ENCODE measurements at regions not wholly inside any gene's neighbourhood (a gene's known extent, or its start where the extent isn't known, plus 50 kb on each side); places are given as distances from the start of the nearest gene placed in this dataset.

GRCh38 chr2:15038366-15039364 is 406.1 kb downstream of the LRATD1 start:
- H3K27me3 Mint-ChIP-seq (ENCODE audit: low read depth): peaks cover 41% of the 10 kb centered on the region
- ATAC-seq (replicated peaks in 1 of 2) (peak; percentile 66 to 74), DNase-seq (peak in 1 of 2 donors; percentile 34)
- H3K4me1 Mint-ChIP-seq (ENCODE audit: low read depth): peaks cover 22% of the 10 kb centered on the region
- no peak overlapping the region for H3K27ac Mint-ChIP-seq
- H3K36me3 Mint-ChIP-seq (ENCODE audit: insufficient read depth in 2 of 2): no peaks in the 10 kb centered on the region
- H3K9me3 Mint-ChIP-seq: peaks cover 3 to 7% of the 10 kb centered on the region in 2 donors
- H3K4me3 Mint-ChIP-seq: no peak overlapping the region

DNA sequence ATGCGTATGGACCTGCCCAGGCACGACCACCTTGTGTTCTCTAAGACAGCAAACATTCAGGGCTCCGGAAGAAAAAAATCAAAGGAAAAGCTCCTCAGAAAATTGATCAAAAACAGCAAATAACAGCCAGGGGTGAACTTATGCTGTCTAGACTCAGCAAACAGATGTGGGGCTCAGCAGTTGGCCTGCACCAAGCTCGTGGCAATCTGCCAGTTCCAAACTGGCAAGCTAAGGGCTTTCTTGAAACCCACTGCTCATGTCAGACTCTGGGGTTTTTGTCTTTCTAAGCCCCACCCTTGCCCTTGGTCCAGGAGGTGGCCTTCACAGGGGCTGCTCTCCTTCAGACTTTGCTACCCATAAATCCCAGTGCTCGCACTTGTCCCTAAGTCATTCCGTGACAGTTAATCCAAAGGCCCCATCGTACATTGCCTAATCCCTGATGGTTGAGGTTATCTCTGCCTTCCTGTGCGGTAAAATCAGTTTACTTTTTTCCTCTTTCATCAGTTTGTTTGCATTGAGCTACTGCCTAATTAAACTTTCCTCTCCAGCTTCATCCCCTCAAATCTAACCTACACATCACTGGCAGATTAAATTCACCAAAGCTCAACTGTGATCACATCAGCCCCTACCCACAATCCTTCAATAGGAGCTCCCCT is 408.0 kb downstream of the LRATD1 start:
- Mint-ChIP-seq H3K9me3 (peaks cover under 1 to 4% of the 10 kb centered on the region in 2 donors), H3K4me3 (no peak overlapping the region), H3K36me3 (ENCODE audit: insufficient read depth in 2 of 2) (no peaks in the 10 kb centered on the region), H3K27me3 (ENCODE audit: low read depth) (peaks cover 38% of the 10 kb centered on the region), H3K27ac (no peak overlapping the region), H3K4me1 (ENCODE audit: low read depth) (peaks cover 22% of the 10 kb centered on the region)
- no peak for DNase-seq
- no peak for ATAC-seq (replicated peaks in 1 of 2)

DNA sequence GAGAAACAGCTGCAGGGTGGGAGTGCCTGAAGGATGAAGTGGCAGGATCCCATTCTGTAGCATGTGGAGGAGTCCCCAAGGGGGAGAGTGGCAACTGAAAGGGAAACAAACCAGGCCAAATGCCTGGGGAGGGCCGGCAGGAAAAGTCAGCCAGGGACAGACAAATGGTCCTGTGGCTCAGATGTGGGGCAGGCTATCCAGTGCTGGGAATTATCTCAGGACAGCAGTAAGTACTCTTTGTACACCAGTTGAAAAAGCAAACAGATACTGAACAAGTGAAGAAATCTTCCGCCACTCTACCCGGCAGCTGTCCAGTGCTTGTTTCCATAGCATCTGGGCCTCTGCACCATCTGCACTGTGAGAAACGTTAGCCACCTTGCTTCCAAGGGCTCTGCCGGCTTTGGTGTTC is 408.9 kb downstream of the LRATD1 start:
- ATAC-seq (replicated peaks in 1 of 2): no peak

GRCh38 chr2:15042801-15043217 is 410.3 kb downstream of the LRATD1 start:
- ATAC-seq (replicated peaks in 1 of 2) (no peak), DNase-seq (no peak)
- Mint-ChIP-seq H3K4me3 (no peak overlapping the region), H3K27ac (no peak overlapping the region), H3K9me3 (peaks cover 0 to 3% of the 10 kb centered on the region in 2 donors), H3K27me3 (ENCODE audit: low read depth) (peaks cover 31% of the 10 kb centered on the region), H3K36me3 (ENCODE audit: insufficient read depth in 2 of 2) (no peaks in the 10 kb centered on the region), H3K4me1 (ENCODE audit: low read depth) (peaks cover 22% of the 10 kb centered on the region)

More for the DNA sequence above, 408.9 kb downstream of the LRATD1 start:
- H3K27me3 Mint-ChIP-seq (ENCODE audit: low read depth): peaks cover 34% of the 10 kb centered on the region
- H3K27ac Mint-ChIP-seq: no peak overlapping the region
- no peak overlapping the region for H3K4me3 Mint-ChIP-seq
- no peak for DNase-seq
- no peaks in the 10 kb centered on the region for H3K36me3 Mint-ChIP-seq (ENCODE audit: insufficient read depth in 2 of 2)
- peaks cover 0 to 3% of the 10 kb centered on the region in 2 donors for H3K9me3 Mint-ChIP-seq
- H3K4me1 Mint-ChIP-seq (ENCODE audit: low read depth): peaks cover 22% of the 10 kb centered on the region

DNA sequence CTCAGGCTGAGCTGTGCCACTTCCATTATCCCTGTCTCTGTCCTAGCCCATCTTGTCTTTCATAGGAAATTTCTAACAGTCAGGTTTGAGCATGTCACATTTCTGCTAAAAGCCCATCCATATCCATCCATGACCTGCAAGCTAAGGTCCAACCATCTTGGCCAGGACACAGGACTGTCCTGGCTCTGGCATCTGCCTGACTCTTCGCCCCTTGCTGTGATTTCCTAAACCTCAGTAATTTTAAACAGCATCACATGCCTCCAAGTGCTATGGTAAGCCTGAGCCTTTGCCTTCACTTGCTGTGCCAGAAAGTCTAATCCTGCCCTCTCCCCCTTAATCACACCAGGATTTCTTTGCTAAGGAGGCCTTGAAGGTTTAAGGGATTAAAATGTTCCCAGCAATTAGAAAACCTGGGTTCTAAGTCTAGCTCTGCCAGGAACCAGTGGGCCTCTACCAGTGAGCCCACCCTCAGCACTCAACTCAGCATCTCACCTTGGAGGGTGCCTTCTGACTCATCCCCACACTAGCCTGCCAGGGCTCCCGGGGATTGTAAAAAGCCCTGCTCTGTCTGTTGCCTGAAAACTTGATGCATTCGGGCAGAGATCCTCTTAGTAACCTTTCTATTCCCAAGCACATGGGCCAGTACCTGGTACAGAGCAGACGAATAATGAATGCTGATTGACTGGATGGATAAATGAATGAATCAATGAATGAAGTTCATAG is 411.0 kb downstream of the LRATD1 start:
- H3K4me3 Mint-ChIP-seq: no peak overlapping the region
- peaks cover 0 to 3% of the 10 kb centered on the region in 2 donors for H3K9me3 Mint-ChIP-seq
- no peaks in the 10 kb centered on the region for H3K36me3 Mint-ChIP-seq (ENCODE audit: insufficient read depth in 2 of 2)
- H3K4me1 Mint-ChIP-seq (ENCODE audit: low read depth): peaks cover 16% of the 10 kb centered on the region
- no peak for ATAC-seq (replicated peaks in 1 of 2)
- no peak overlapping the region for H3K27ac Mint-ChIP-seq
- peaks cover 31% of the 10 kb centered on the region for H3K27me3 Mint-ChIP-seq (ENCODE audit: low read depth)
- no peak for DNase-seq

DNA sequence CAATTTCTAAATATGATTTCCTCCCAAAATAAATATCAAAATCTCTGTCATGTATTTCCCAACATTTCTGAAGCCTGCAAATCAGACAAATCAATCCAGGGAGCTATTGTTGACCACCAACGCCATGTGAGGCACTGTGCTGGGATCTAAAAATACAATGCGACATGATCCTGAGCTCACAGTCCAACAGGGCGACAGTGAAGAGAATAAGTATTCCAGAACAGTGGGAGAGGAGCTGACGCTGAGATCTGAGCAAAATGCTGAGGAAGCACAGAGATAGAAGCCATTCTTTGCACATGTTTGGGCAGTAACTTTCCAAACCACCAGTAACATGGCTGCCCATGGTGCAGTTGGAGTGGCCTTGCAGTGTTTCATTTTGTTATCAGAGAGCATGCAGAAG is 412.5 kb downstream of the LRATD1 start:
- peaks cover 0 to 3% of the 10 kb centered on the region in 2 donors for H3K9me3 Mint-ChIP-seq
- peaks cover under 1% of the 10 kb centered on the region for H3K4me1 Mint-ChIP-seq (ENCODE audit: low read depth)
- no peaks in the 10 kb centered on the region for H3K36me3 Mint-ChIP-seq (ENCODE audit: insufficient read depth in 2 of 2)
- ATAC-seq (replicated peaks in 1 of 2) (no peak), DNase-seq (no peak)
- peaks cover 31% of the 10 kb centered on the region for H3K27me3 Mint-ChIP-seq (ENCODE audit: low read depth)
- H3K4me3 Mint-ChIP-seq: no peak overlapping the region
- H3K27ac Mint-ChIP-seq: no peak overlapping the region

DNA sequence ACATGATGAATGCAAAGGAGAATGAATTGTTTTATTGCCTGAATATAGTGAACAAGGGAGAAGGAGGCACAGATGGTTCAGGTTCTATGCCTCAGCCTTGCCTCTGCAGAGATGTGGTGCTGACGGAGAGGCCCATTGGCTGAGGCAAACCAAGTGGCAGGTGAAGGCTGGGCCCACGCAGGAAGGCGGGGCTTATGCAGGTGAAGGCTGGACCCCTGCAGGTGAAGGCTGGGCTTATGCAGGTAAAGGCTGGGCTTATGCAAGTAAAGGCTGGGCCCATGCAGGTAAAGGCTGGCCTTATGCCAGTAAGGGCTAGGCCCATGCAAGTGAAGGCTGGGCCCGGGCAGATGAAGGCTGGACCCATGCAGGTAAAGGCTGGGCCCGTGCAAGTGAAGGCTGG is 414.7 kb downstream of the LRATD1 start:
- no peak for ATAC-seq (replicated peaks in 1 of 2)

DNA sequence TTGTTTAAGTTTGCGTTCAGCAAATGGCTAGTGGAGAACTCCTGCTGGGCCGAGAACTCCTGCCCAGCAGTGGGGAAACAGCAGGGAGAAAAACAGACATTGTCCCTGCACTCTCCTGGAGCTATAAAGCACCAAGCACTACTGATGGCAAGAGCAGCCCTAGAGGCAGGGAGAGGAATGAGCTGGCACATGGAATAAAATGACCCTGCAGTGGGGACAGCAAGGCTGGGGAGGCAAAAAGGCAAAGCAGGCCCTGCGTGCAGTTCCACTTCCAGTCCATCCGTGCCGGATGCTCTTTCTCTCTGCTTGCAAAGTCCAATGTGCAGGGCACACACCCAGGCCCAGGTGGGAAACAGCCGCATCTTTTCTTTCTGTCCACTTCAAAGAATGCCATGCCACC is 415.5 kb downstream of the LRATD1 start:
- ATAC-seq (replicated peaks in 1 of 2): no peak
- H3K27ac Mint-ChIP-seq: no peak overlapping the region
- no peak for DNase-seq

More for the DNA sequence above, 414.7 kb downstream of the LRATD1 start:
- no peak for DNase-seq
- Mint-ChIP-seq H3K4me1 (ENCODE audit: low read depth) (no peaks in the 10 kb centered on the region), H3K9me3 (no peaks in the 10 kb centered on the region), H3K27me3 (ENCODE audit: low read depth) (peaks cover 15% of the 10 kb centered on the region), H3K27ac (no peak overlapping the region), H3K4me3 (no peak overlapping the region), H3K36me3 (ENCODE audit: insufficient read depth in 2 of 2) (no peaks in the 10 kb centered on the region)

DNA sequence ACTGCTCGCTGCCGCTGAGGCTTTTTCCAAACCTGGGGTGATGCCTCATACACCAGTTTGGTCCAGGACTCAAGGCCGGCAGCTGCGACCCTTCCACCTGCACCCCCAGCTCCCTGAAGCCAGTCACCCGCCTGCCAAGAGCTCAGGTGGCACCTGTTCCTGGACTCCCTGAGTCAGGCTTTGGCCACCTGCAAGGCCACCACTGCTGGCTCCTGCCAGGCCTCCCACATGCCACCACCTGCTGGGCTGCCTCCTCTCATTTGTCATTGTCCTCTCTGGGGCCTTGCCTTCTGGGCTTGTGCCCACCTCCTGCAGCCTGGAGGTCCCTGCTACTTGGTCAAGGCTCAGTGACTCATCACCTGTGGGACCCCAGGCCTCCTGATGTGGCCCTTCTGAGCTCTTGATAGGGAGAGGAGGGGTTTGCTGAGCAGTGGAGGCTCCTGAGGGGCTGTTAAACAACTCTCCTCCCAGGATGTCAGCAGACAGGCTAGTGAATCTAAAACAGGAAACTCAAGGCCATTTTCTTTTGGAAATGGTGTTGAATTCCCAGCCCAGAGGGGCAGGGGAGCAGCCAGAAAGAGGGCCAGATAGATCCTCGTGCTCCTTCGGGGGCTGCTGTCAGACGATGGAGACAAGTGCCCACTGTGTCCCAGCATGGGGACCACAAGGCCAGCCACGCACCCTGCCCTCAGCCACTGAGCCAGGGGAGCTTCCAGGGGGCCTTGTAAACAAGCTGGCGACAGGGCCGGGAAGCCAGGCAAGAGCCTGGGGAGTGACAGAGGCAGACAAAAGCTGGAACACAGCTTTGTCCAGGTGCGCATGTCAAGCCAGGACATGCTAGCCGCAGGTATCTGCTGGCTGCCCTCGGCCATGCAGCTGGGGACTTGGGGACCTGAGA is 416.8 kb downstream of the LRATD1 start:
- Mint-ChIP-seq H3K4me3 (no peak overlapping the region), H3K4me1 (ENCODE audit: low read depth) (no peaks in the 10 kb centered on the region), H3K9me3 (no peaks in the 10 kb centered on the region), H3K27ac (no peak overlapping the region), H3K36me3 (ENCODE audit: insufficient read depth in 2 of 2) (no peaks in the 10 kb centered on the region), H3K27me3 (ENCODE audit: low read depth) (peaks cover under 1% of the 10 kb centered on the region)
- ATAC-seq (replicated peaks in 1 of 2) (no peak), DNase-seq (no peak)

More for the DNA sequence above, 415.5 kb downstream of the LRATD1 start:
- H3K4me1 Mint-ChIP-seq (ENCODE audit: low read depth): no peaks in the 10 kb centered on the region
- H3K36me3 Mint-ChIP-seq (ENCODE audit: insufficient read depth in 2 of 2): no peaks in the 10 kb centered on the region
- peaks cover 13% of the 10 kb centered on the region for H3K27me3 Mint-ChIP-seq (ENCODE audit: low read depth)
- H3K4me3 Mint-ChIP-seq: no peak overlapping the region
- H3K9me3 Mint-ChIP-seq: no peaks in the 10 kb centered on the region

- H3K27ac Mint-ChIP-seq: no peak overlapping the region
- H3K4me3 Mint-ChIP-seq: no peak overlapping the region
- no peaks in the 10 kb centered on the region for H3K9me3 Mint-ChIP-seq
- no peaks in the 10 kb centered on the region for H3K4me1 Mint-ChIP-seq (ENCODE audit: low read depth)
- no peaks in the 10 kb centered on the region for H3K36me3 Mint-ChIP-seq (ENCODE audit: insufficient read depth in 2 of 2)
- DNase-seq: no peak
- no peak for ATAC-seq (replicated peaks in 1 of 2)
- H3K27me3 Mint-ChIP-seq (ENCODE audit: low read depth): peaks cover 12% of the 10 kb centered on the region
These were observed 418.0 kb downstream of the LRATD1 start for GRCh38 chr2:15050483-15050882.

DNA sequence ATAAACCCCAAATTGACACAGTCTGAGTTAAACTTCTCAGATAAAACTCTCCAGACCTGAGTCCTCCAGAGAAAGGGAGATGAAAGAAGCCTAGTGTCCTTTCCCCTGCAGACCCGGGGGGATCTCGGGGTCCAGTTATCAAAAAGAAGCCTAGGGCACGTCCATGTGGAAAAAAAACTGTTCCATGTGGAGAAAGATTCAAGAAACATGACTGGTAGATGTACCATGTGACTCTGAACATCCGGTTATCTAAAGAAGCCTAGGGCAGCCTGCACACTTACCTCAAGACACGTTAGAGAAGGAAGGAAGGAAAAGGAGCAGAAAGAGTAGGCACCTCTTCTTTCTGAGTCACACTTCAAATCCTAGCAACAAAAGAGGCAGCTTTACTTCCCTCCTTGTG is 421.0 kb downstream of the LRATD1 start:
- no peaks in the 10 kb centered on the region for H3K9me3 Mint-ChIP-seq
- peaks cover 22% of the 10 kb centered on the region for H3K27me3 Mint-ChIP-seq (ENCODE audit: low read depth)
- H3K27ac Mint-ChIP-seq: no peak overlapping the region
- H3K4me3 Mint-ChIP-seq: no peak overlapping the region
- DNase-seq (no peak), ATAC-seq (replicated peaks in 1 of 2) (no peak)
- H3K4me1 Mint-ChIP-seq (ENCODE audit: low read depth): no peaks in the 10 kb centered on the region
- H3K36me3 Mint-ChIP-seq (ENCODE audit: insufficient read depth in 2 of 2): no peaks in the 10 kb centered on the region

DNA sequence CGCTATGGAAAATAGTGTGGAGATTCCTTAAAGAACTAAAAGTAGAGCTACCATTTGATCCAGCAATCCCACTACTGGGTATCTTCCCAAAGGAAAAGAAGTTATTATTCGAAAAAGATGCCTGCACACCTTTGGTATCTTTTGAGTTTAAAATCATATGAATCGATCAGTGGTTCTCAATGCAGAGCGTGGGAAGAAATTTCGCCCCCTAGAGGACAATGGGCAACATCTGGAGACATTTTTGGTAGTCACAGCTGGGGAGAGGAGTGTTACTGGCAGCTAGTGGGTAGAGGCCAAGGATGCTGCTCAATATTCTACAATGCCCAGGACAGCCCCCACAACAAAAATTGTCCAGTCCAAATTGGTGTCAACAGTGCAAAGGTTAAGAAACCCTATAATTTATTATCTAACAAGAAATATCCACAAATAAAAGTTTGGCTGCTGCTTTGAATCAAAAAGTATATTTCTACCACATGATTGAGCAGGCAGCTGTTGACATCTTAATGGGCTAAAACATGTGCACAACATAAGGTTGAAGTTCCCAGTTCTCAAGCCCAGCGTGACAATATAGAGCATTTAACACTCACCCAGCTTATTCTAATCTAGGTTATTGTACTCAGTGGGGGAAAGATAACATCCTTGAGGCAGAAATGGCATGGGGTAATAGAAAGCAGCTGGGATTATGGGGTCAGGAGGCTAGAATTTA is 425.7 kb downstream of the LRATD1 start:
- no peak overlapping the region for H3K27ac Mint-ChIP-seq
- DNase-seq: peak; percentile 16 to 30
- ATAC-seq (replicated peaks in 1 of 2): peak in 1 of 2 donors; percentile 45

More for the DNA sequence above, 425.7 kb downstream of the LRATD1 start:
- no peaks in the 10 kb centered on the region for H3K9me3 Mint-ChIP-seq
- no peak overlapping the region for H3K4me3 Mint-ChIP-seq
- H3K4me1 Mint-ChIP-seq (ENCODE audit: low read depth): no peaks in the 10 kb centered on the region
- H3K36me3 Mint-ChIP-seq (ENCODE audit: insufficient read depth in 2 of 2): no peaks in the 10 kb centered on the region
- H3K27me3 Mint-ChIP-seq (ENCODE audit: low read depth): peaks cover 33% of the 10 kb centered on the region

Measured in activated T-cell treated with anti-CD3 and anti-CD28 coated beads, Interleukin-2, amount 50 U/mL, for 72 hours (primary cell).